Middle frontal gyrus (tissue), 1 donor: ENCODE measurements at regions not wholly inside any gene's neighbourhood (a gene's known extent, or its start where the extent isn't known, plus 50 kb on each side); places are given as distances from the start of the nearest gene placed in this dataset.
A peak's percentile ranks its signal among the peaks of the same experiment; 100 is the strongest.

ENCODE experiments used
- DNase-seq: peaks from one replicate; pipeline ENCODE4 v3.0.0-alpha.2; 2015; ENCODE audit warnings: low spot score; ENCODE audit errors: extremely low spot score

DNA sequence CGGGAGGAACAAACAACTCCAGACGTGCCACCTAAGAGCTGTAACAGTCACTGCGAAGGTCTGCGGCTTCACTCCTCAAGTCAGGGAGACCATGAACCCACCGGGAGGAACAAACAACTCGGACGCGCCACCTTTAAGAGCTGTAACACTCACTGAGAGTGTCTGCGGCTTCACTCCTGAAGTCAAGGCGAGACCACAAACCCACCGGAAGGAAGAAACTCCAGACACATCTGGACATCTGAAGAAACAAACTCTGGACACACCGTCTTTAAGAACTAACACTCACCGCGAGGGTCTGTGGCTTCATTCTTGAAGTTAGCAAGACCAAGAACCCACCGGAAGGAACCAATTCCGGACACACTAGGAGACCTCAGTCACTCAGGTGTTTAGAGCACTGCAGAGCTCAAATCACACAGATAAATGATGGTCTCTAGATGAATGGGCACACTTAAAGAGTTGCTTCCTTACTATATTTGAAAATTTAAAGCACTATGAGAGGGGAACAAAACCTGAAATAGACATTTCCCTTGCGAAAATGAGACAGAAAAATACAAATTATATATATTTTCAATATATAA lies 587.7 kb upstream of the ADGRL4 start:
- DNase-seq: no peak

DNA sequence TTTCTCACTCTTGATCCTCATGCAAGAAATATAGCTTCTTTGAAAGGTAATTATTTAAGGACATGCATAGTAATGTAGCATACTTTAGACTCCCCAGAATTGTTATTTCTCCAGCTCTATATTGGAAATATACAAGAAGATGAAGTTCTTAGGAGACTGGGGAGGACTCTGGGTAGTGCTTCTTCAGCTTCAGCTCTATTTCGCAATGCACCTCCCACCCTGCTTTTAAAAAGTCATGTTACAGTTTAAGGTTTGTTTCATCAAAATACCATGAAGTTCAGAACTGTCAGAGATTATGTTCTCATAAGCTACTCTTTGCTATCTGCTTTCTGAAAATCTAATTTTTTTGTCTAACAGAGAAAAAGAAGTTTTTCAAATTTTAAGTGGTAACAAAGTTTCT lies 586.2 kb upstream of the ADGRL4 start:
- no peak for DNase-seq

DNA sequence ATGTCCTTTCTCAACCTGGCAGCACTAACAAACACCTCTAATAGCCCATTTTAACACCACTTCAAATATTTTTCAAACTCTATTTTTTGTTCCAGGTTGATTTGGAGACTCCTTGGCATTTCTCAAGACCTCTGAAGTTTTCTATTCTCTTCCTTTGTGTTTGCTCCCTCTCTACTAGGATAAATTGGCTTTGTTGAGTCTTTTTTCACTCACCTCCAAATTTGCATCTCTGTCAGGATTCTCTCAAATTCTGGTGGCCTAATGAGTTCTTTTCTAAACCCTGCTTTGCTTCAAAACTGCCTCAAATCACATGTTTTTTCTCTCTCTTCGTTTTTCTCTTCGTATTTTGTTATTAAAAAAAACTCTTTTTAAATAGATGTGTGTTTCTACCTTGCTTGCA lies 582.2 kb upstream of the ADGRL4 start:
- DNase-seq: no peak

DNA sequence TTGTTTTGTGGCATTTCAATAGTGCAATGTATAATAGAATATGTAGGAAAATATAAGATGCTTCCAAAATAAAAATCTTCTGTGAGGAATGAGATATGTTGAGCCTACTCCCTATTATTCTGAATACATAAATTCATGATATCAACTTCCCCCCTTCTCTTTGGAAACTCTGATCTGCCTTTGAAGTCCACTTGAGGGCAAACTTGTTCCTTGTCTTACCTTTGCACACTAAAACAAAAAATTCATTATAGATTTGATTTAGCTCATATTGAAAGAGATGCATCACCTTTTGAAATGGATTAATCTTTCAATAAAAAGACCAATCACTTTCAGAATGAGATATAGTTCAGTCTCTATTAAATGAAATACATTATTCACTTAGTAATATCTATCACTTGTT lies 580.7 kb upstream of the ADGRL4 start:
- no peak for DNase-seq

DNA sequence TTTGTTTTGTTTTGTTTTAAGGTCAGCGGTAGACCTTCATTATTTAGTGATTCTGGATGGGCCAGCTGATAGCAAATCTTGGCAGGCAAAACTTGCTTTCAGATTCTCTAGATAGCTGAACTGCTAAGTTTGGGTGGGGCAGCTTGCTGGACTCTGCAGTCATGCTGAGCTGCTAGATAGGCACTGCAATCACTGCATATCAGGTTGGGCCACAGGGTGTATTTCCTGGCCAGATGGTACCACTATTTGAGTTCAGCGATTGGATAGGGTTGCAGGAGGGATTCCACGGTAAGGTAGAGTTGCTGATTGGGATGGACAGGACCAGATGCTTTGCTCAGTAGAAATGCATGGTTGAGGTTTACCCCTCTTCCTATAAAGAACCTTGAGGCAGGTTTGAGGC lies 579.3 kb upstream of the ADGRL4 start:
- no peak for DNase-seq

DNA sequence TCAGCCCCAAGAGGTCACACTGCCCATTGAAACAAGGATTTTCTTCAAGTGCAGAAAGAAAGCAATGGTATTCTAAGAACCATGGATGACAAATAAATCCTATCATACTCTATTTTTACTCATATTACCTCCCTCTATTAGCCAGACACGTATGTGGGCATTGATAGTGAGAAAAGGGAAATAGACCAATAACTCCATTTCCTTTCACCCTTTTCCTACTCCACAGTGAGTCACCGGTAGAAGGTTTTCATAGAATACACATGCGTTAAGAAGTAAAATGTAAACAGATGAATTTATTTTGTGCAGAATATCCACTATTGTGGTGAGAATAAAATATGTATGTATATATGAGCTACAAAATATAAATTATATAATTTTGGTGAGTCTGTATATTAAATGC lies 568.9 kb upstream of the ADGRL4 start:
- no peak for DNase-seq

DNA sequence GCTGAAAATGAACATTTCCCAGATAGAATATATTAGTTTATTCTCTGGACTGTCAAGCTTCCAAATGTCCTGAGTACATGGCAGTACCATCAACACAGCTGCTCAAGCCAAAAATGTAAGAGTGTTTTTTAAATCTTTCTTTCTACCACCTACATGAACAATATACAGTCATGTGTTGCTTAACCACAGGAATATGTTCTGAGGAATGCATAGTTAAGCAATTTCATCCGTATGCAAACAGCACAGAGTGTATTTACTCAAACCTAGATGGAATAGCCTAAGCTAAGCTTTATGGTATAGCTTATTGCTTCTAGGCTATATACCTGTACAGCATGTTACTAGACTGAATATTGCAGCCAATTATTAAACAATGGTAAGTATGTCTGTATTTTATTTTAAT lies 561.9 kb upstream of the ADGRL4 start:
- peak; percentile 10 for DNase-seq

DNA sequence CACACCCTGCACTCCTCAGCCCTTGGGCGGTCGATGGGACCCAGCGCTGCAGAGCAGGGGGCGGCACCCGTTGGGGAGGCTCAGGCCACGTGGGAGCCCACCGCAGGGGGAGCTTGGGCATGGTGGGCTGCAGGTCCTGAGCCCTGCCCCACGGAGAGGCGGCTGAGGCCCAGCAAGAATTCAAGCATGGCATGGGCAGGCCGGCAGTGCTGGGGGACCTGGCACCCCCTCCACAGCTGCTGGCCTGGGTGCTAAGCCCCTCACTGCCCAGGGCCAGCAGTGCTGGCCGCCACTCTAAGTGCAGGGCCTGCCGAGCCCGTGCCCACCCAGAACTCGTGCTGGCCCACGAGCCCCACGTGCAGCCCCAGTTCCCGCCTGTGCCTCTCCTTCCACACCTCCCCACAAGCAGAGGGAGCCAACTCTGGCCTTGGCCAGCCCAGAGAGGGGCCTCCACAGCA lies 555.0 kb upstream of the ADGRL4 start:
- no peak for DNase-seq

DNA sequence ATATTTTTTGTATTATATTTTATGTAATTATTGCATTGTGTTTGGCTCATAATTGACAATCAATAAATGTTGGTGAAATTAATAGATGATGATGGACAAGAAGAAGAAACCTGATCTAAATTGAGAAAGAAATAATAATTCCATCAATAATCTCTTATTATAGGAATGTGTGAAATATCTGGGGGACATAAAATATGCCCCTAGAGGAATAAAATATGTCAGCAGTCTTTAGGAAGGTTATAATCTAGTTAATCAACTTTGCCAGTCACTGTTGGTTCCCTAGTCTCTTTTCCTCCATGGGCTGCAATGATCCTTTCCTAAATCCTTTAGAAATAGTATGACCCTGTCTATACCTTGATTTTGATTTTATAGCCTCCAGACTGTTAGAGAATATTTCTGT lies 549.7 kb upstream of the ADGRL4 start:
- no peak for DNase-seq

DNA sequence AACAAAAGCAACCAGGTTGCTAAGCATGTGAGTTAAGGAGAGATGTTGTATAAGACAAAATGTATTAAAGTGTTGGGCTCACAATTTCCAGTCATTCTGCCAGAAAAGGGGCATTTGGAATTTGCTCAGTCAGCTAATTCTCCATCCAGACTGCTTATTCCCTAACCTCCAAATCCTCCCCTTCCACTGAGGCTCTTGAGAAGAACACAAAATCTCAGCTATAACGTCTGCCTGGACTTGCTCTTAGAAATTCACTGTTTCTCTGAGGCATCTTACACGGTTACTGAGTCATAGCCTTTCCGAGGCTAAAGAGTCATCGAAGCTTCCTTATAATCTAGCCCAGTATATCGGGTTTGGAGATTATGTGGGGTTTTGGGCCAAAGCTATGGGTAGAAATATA lies 548.2 kb upstream of the ADGRL4 start:
- DNase-seq: no peak

DNA sequence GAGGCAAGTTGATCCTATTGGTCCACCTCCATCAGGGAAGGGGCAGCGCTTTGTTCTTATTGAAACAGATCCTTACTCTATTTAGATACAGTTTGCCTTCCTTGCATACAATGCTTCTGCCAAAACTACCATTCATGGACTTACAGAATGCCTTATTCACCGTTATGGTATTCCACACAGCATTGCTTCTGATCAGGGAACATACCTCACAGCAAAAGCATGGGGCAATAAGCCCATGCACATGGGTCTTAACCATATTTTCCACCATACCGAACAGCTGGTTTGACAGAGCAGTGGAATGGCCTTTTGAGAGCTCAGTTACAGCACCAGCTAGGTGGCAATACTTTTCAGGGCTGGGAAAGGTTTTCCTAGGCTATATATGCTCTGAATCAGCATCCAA lies 544.8 kb upstream of the ADGRL4 start:
- DNase-seq: no peak

DNA sequence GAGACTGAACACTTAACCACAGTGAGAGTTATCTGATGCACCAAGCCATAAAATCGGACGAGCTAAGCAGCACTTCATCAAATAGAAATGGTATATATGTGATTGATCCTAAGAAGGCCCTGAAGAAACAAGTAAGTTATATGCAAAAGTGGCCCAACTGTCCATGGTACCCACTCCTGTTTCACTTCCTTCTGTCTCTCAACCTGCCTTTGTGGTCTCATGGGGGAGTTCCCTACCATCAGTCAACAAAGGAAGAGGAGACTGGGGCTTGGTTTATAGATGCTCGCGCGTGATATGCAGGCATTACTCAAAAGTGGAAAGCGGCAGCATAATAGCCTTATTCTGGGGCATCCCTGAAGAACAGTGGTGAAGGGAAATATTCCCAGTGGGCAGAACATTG lies 543.9 kb upstream of the ADGRL4 start:
- no peak for DNase-seq

DNA sequence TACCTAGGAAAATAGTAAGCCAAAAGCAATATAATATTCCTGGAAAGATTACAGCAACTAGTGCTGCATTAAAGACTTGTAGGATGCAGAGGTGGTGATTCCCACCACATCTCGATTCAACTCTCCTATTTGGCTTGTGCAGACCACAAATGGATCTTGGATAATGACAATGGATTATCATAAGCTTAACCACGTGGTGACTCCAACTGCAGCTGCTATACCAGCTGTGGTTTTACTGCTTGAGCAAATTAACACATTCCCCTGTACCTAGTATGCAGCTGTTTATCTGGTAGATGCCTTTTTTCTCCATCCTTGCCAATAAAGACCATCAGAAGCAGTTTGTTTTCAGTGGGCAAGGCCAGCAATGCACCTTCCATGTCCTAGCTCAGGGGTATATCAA lies 542.7 kb upstream of the ADGRL4 start:
- no peak for DNase-seq

DNA sequence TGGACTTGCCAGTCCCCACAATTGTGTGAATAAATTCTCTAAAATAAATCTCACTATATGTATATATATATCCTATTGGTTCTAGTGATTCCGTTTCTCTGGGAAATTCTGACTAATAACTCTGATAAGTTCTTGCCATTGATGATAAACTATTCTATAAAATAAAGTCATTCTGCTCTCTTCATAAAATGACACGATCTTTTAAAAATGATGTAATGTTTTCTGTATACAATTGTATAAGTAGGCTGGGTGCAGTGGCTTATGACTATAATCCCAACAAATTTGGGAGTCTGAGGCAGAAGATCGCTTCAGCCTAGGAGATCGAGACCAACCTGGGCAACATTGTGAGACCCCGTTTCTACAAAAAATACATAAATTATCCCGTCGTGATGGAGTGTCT lies 541.0 kb upstream of the ADGRL4 start:
- no peak for DNase-seq

DNA sequence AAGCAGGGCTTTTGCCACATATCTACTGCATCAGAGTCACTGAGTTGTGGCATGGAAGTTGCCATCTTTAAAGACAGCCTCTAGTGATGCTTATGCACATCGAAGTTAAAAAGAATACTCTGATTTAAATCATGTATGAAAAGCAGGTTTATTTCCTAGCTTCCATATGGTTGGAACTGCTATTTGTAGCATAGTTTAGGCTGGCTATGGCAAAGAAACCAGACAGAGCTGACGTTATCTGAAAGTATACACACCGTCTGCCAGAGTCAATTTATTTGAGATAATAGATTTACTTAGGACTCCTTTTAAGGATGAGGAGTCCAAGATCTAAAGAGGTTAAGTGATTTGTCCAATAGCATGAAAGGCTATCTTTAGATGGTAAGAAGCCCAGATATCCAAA lies 536.9 kb upstream of the ADGRL4 start:
- DNase-seq: no peak

DNA sequence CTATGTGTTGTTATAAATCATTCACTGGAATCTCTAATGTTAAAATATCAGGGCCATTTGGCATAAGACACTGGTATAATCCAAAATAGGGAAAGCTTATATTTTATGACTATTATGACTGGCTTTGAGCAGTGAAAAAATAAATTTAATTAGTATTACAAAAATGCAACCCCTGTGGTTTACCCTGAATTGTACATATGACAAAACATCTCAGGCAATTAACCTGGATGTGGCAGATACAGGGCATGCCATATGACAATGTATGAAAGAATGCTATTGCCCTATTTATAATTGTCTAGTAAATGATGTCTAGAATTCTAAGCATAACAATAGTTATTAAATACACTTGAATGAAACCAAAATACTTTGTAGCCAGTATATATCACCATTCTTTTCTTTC lies 532.5 kb upstream of the ADGRL4 start:
- no peak for DNase-seq

DNA sequence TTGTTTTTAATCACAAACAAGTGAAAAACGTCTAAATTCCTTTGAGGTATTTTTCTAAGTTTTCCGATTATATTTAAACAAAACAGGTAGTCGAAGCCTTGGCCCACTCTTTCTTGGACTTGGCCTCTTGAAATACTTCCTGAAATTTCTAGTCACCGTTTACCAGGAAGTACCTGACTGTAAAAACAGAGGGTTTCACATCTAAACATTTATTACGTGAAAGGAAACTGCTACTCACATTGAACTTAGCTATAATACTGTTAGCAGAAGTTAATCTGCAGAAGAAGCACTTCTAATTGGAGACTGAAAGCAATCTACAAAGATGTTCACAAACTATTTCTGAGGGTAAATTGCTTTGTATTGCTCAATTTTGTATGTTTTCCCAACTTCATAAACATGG lies 526.0 kb upstream of the ADGRL4 start:
- DNase-seq: no peak

DNA sequence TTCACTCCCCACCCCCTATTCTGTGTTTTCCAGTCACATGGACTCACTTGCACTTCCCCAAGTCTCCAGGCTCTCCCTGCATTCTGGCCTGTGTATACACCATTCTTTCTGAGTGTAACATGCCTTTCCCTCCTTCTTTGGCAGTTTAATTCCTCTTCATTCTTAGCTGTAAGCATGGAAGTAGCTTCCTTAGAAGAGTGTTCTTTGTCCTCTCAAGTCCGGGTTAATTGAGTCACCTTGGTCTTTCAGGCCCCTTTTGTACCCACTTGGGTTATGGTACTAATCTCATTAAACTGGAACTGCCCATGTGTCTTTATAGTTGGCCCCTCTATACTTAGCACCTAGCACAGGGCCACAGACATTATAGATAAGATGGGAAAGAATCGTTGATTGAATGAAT lies 525.3 kb upstream of the ADGRL4 start:
- no peak for DNase-seq

DNA sequence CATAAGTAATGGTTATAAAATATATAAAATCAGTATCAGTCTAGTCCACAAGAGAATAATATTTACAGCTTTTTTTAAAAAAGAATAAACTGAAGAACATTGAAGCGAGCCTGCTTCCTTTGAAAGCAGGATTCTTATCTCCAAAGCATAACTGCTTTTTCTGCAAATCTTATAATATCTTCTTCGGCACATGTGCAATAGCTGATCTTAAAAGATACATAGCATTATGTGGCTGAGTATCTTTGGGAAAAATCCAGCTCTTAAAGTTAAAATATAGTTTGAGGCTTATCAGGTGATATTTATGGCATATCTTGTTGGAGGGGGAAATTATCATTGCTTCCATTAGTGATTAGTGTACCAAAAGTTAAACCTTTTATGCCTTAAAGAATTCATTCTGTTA lies 523.9 kb upstream of the ADGRL4 start:
- DNase-seq: no peak

DNA sequence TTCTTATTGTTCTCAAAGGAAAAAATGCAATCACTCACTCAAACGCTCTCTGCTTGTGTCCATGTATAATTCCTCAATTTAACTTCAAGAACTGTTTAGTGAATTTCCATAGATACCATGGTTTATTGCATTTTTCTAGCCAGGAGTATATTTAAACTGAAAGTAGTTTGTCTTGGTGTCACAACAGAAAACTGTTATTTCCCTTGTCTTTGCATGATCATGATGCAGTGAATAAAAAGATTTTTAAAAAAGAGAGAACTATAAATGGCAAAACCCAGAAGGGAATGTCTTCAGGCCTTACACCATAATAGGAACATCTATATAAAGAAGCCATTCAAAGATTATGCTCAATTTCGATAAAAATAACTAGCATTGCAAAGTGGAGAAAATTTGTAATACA lies 523.5 kb upstream of the ADGRL4 start:
- DNase-seq: no peak

DNA sequence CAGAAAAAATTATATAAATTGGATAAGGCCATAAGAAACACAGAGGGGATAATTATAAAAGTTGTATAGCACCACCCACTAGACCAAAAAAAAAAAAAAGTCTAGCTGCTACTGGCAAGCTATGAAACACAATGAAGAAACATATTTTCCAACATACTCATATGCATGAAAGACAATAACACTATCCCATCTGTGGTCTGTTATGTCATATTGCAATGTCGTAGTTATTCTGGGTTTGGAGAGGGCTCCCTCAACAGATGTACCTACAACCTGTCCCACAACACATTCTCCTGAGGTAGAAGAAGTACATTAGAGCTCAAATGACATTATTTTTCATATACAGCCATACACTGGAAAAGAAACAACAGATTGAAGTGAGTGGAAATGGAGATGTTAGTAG lies 517.6 kb upstream of the ADGRL4 start:
- DNase-seq: no peak

DNA sequence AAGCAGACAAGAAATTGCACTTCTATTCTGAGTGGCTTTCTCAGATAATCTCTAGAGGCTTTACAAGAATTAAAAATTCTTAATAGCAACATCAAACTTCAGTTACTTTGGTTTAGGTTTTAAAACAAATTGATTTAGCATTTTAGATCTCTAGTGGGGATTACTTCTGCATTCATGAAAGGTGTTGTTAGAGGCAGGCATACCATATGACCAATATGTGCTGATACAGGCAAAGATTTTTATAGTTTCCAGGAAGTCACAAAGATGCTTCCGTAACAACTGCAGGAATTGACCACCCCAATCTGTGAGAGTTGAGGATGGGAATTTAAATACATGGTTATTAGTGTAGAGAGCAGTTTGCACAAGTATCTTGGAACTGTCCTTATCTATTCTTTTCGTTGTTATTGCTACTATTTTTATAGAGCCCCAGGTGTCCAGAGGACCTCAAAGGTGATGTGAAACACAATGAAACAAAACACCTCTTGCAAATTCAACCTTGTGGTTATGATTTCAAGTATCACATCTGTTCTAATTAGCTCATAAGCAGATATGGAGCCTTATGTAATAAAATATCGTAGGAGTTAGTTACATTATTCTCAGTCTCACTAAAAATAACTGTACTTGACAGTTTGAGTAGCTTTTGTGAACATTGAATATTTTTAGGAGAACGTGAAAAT lies 512.7 kb upstream of the ADGRL4 start:
- no peak for DNase-seq

DNA sequence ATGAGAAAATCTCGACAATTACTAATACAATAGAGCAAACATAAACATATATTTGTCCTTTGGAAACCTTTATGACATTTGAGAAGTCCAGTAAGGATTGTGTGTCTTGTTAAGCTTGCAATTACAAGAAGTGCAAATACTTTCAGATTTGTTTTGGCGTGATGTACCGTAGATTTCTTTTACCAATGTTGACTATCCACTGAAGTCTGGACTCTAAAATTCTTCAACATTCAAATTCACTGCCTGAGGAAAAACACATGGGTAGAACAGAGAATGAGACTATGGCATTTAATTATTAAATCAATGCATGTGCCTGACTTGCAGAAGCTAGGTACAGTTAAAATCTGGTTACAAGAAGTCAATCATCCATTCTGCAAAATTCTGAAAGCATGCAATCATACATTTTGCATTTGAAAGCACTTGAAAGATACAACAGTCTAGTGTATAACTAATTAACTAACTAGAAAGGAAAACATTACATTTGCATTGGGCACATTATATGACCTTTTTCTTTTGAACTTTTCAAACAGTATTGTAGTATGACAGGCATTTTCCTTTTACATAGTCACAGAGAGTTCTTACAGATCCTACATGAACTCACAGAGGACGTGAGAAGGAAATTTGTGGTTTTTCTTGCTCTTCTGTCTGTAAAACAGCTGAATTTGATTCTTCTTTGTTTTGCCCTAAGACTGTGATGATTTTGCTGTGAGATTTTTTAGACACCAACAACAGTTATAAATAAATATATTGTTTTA lies 511.1 kb upstream of the ADGRL4 start:
- no peak for DNase-seq
